ENCODE measurements at regions not wholly inside any gene's neighbourhood (a gene's known extent, or its start where the extent isn't known, plus 50 kb on each side); places are given as distances from the start of the nearest gene placed in this dataset.

DNA sequence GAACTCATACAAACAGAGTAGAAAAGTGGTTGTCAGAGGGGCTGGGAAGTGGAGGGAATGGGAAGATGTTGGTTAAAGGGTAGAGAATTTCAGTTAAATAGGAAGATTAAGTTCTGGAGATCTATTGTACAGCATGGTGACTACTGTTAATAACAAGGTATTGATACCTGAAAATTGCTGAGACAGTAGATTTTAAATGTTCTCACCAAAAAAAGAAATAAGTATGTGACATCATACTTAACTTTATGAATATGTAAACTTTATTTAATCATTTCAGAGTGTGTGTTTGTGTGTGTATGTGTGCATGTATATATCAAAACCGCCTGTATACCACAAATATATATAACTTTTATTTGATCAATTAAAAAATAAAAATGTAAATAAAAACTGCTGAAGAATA is 896.4 kb downstream of the TFAP2A start:
- DNase-seq = no peak

DNA sequence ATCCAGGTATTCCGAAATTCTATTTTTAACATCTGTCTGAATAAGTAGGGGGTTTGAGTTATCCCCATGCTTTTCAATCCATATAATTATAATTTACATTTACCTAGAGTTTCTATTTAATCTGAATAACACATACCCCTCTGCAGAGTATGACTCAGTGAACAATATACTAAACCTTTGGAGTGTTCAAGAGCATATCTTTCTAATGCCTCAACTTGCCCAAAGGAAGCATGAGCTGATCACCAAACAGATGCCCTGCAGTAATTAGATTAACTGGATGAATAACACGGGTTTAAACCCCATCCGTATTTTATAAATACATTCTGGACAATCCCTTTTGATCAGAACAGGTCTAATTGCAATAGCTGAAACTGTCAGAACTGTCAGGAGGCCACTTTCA is 897.1 kb downstream of the TFAP2A start:
- DNase-seq = no peak

DNA sequence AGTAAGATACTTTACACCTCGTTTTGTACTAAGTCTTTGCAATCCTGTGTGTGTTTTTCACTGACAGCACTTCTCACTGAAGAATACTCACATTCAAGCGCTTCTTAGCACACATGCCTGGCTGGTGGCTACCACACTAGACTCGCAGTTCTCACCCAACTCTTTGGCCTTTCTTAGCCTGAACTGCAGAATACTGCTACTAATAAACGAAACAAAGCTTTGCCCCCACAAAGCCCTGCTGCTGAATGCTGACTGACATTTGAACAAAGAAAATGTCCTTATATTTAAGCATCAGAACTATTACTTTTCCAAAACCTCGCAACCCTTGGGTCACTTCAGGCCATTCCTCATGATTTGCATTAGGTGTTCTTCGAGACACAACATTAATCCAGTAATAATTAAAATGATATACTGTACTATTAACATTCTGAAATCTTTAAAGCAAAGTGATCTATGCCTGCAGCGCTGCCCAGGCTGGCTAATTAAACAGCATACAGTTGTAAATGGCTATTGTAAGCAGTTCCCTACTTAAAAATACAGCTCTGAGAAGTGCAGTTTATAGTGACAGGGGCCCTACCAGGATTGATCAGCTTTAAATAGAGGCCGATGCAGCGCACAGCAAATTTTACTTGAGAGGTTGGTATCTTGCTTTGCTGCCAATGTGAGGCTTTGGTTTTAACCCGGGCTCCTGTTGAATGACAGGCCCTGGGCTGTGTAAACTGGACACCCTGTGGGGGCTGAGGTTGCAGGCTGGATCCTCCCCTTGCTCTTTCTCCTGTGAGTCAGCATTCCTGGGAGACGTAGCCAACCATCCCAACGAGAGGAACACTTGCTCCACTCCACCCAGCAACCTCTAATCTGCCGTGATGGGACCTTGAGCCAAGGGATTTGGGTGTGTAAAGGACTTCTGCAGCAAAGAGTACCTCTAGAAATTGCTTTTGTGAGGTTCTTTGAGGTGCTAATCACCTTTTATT is 899.0 kb downstream of the TFAP2A start:
- DNase-seq = no peak

DNA sequence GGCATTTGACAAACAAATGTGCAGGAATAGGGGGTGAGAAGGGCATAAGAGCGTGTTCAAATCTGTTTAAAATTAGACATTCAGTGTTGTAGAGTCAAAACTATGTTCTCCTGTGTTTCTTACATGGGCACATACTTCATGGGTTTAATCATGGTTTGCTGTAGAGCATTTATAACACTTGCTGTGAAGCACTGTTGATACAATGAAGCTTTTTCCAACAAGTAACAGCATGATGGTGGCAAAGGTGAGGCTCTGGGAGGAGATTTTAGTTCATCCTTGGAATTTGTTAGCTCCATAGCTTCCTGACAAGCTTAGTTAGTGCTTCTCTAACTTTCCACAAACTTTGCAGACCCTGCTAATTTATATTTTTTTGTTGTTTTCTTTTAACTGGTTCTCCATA is 900.7 kb downstream of the TFAP2A start:
- no peak for DNase-seq

DNA sequence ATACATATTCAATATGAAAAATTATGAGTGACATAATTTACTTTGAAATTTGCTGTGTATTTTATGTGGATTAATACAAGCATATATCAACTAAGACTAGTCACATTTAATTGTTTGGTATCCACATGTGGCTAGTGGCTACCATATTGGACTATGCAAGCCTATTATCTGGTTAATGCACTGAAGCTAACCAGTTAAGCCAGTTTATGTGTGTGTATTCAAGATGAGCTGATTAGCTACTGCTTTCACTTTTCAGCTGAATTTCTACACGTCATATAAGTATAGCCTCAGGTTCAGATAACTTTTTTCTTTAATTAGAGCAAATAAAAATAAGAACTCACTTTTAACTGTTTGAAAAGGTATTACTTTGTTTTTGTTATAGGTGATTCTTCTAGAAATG is 903.7 kb downstream of the TFAP2A start:
- DNase-seq = no peak

DNA sequence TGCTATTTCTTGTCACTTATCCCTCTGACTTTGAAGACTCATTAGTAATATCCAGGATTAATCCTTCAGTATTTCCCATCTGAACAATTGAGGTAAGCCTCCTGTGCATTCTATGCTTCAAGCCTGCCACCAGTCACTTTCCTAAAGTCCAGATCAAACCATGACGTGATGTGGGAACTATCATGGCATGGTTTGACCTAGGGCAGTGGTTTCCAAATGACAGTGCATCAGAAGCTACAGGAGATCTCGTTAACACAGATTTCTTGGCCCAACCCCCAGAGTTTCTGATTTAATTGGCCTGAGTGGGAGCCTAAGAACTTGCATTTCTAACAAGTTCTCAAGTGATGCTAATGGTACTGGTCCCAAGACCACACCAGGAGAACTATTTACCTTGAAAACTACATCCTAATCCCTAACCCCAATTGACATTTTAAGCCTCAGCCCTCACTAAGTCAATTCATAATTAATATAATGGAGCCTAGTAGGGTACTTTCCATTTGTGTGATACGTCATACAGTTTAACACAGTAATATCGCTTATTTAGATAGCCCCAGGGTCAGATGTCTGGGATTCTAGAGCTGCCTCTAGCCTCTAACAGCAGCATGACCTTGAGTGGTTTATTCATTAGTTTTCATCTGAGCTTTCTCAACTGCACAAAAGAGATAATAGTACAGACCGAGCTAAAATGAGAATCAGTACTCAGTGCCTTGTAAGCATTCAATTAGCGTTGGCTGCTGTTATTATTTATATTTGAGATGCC is 907.6 kb downstream of the TFAP2A start:
- no peak for DNase-seq

DNA sequence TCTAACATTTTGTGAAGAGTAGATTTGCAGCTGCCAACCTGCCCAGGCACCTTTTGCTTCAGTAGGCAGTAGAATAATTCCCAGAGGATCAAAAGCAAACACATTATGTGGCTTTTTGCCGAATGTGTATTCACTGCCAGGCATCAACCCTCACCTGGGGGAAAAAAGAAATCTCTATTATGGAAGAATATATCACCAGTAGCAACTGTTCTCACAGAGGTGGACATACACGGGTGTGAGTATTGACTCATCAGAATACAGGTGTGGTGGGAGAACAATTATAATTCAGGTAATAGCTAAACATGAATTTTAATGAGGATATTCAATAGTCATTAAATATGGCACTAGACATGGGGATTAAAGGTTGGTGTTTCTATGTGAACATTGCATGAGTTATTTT is 910.7 kb downstream of the TFAP2A start:
- no peak for DNase-seq

DNA sequence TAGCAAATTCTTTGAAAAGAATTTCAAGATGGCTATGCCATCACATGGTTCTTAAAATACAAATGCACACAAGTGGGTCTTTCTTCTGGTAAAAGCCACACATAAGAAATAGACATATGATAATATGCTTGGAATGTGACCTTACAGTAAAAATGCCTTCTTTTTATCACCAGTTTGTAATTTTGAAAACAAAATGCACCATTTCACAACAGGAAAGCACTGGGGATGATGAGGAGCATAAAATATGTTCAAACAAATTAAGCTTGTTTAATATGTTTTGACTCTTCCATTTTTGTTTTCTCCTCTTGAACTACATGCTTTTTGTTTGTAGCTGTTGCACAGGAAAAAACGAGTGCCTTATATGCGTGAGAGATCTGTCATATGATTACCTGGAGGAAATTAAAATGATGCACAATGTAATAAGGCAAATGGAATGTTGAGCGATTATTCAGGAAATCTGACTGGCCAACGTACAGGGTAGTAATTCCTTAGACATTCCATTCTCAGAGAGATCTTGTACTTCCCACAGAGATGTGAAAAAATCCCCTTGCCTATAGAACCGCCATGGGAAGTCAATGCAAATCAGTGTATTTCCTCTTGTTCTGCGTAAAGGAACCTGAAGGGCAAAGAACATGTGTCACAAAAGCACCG is 911.6 kb downstream of the TFAP2A start:
- no peak for DNase-seq

DNA sequence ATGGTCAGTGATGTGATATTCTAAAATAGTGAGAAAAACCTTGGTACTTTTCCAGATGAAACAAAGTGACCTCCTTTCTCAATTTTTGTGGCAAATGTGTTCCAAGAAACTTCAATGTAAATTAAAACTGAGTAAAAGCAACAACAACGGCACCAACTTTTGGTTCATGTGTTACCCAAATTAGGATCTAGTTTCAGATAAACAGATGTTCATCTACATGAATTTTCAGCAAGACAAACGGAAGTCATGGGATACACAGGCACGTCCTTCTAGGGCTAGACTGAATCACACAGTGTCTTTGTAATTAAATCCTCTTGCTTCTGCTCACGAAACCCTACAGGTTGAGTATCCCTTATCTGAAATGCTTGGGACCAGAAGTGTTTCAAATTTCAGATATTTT is 915.2 kb downstream of the TFAP2A start:
- DNase-seq = no peak

DNA sequence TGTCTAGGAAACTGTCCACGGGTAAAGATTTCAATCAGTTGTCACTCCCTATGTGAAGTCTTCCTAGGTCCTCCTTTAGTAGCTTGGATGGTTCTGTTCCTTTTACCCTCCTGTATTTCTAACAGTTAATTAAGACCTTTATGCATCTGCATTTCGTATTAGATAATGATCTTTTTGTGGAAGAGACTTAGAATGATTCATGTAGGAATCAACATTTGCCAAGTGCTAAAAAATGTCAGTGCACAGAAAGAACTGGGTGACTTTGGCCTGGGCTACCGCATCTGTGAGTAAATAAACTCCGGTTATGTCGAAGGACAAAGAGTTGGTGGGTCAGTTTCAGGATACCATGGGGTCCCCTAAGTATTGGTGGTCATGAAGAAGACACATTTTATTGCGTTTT is 918.0 kb downstream of the TFAP2A start:
- DNase-seq = no peak

DNA sequence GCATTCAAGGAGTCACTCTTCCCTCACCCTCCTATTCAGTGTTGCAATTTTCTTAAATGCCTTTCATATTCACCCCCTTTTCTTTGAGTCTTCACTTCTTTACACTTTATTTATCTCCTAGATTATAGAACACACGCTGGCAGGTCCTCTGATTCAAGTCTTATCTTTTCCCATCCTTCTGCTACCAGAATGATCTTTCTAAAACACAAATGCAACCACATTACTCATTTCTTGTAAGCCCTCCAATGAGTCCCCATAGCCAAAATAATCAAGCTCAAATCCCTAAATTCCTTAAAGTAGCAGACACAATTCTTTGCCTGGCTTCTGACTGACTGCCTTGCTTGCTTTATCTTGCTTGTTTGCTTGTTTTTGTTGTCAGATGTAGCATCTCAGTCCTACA is 920.0 kb downstream of the TFAP2A start:
- no peak for DNase-seq

DNA sequence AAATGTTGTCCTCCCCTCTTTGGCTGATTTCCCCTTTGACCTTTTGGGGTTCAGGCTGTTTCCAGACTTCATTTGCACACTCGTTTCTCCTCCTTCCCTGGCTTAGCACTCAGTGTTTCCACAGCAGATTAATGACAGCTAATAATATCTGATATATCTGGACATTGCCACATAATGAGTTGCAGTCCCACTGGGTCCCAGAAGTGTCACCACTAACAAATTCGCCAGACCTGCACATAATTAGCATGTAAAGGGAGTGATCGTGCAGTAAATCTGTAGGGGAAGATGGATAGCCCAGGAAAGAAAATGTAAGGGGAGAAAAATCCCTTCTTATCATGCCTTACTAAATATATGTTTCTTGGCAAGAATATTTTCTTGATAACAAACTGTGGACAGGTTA is 922.1 kb downstream of the TFAP2A start:
- no peak for DNase-seq

DNA sequence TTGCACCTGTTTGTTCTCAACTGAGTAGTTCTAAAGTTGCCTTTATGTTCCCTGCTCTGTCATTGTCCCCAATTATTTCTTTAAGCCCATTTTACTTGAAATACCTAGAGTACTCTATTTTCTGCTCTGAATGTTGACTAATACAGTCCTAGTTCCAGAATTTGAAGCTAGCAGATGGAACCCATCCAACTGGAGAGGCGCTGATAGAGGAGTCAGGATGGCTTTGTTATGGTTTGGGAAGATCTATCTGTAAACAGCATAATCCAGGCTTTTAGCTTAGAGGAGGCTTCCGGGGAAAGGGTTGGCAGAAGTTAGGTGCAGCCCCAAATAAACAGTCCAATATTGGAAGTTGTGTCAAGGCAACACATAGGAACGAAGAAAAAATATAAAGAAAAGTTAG is 927.7 kb downstream of the TFAP2A start:
- DNase-seq = no peak

DNA sequence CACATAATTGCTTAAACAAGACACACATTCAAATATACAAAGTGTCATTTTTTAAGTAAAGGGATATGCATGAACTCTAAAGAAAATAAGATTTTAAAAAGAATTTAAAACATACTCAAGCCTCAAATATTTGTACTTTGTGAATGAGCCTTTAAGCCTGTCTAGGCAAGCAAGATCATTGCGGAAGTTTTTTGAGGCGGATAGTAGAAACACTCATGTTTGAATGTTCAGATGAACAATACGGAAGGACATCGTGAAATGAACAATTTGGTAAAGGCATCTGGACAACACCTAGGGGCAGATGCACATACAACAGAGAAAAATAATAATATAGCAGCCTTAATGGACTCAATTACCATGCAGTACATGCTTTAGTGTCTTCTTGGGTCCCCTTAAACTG is 928.9 kb downstream of the TFAP2A start:
- DNase-seq = no peak

DNA sequence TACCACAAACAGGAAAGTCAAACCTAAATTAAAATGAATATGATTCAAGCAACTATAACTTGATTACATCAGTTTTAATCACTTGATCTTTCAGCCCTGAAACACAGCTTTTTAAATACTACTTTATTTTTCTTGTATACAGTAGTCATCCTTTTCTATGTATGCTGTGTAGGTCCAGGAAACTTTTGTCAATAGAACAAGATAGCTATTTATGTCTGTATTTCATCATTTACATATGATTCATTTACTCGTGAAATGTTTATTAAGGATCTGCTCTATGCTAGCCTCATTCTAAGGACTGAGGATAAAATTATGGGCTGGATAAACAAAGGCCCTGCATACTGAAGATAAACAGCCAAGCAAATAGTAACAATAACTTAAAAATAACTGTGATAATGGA is 930.2 kb downstream of the TFAP2A start:
- DNase-seq = no peak

DNA sequence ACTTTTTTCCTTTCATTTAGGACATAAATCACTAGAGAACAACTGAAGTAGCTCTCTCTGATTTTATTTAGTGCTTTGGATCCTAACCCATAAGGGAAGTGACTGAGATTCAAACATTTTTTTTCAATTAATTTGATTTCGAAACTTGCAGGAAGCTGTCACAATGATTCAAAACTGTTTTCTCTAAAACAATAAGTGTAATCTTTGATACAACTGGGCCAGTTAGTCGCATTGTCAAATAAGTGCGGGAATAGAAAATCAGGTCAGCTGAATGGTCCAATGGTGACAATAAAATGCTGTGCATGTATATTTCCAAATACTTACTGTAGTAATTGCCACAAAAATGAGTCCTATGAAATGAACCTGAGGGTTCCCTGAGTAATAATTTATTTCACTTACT is 930.8 kb downstream of the TFAP2A start:
- no peak for DNase-seq

DNA sequence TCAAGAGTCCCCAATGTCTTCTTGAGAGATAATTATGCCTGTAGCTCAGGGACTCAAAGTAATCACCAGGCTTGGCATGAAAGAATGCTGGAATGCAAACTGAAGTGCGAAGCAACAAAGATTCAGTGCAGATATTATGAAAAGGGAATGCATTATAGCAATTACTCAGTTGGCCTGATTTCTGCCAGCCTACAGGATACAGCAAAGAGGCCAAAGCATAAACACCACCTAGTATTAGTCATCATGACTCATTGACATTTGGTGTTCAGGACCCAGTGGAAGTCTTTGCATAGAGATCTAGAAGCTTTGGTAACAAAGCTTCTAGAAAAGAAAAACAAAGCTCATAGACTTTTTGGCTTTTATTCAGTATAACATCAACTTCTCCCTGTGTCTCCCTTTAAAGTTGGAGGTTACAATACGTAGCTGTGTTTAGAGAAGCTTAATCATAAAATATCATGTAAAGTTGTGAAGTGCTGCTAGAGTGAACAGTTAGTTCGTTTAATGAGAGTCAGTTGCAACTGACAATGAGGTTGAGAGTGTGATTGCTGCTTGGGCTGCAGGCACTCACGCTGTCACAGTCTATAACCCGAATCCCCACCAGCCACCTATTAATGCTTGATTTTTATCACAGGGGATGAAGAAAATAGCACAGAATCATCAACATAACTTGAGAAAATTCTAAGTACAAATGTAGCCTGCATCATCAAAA is 932.7 kb downstream of the TFAP2A start:
- DNase-seq = no peak

DNA sequence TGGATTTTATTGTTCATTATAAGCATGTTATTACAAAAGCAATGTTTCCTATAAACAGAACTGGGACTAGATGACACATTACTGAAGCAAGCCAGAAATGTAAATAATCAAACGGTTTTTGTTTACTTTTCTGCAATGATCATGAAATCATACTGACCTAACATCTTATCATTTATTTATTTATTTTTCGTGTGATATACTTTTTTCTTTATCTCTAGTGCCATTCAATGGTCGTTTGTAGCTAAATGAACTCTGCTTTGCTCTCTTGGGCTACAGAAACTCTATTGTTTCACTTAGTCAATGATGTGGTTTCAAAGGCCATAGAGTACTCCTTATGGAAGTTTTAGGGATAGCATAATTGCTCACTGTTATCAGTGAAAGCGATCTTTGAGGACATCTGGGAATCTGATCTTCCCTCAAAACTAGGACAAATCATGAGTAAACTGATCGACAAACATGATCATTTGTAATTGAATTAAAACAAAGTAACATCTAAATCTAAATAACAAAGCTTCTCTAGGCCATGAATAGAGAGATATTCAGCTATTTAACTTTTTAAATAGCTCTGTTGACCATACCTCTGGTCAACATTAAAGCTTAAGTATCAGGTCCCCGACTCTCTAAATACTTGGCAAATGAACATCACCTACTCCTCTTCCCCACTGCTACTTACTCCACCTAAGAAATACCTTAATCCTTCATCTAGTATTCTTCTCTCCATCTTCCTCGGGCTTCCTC is 933.4 kb downstream of the TFAP2A start:
- no peak for DNase-seq

DNA sequence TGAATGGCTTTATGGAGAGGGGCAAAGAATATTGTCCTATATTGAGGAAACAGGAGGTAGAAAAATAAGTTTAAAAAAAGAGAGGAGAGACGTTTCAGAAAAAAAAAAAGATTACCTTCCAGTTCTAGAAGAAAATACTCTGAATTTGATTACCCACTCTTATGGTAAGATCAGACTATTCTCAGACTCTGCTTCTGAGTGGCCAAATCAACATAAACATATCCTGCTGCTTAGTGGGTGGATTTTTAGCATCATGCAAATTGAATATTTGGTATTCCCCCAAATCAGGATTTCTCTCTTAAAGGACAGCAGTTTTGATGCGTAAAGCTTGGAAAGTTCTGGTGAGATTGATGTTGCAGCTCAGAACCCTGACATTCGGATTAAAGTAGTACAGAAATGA is 946.6 kb downstream of the TFAP2A start:
- DNase-seq = no peak

DNA sequence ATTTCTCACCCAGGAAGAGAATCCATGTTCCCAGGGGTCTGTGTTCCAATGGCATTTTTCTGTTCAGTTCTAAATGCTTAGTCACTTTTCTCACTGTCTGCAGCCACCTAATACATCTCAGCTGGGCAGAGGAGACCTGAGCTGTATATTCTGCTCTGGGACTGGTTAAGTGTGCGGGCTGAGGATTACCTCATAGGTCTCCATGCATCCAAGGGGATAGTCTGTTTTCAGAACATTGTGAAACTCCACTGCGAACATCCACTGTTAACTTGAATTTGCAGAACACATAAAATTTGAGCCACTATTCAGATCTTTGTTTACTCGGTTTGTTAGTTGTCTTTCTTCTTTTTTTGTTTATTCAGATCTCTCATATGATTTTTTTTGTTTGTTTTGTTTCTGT is 947.1 kb downstream of the TFAP2A start:
- DNase-seq = no peak

DNA sequence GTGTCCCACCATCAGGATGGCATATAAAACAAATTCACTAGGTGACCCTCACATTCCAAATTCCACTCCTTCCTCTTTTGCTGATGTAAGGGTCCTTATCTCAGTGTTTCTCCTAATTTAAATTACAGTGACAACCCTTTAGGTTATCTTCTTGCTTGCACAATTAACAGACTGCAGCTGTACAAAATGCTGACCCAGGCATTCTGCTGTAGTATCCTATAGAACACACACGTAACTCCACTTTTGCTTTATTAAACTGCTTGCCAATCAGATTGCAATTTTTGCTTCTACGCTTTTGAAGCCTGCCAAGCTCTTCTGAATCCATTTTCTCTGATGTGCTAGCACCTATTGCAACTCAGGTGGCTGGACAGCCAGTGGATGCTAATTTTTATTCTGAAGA is 950.3 kb downstream of the TFAP2A start:
- no peak for DNase-seq

DNA sequence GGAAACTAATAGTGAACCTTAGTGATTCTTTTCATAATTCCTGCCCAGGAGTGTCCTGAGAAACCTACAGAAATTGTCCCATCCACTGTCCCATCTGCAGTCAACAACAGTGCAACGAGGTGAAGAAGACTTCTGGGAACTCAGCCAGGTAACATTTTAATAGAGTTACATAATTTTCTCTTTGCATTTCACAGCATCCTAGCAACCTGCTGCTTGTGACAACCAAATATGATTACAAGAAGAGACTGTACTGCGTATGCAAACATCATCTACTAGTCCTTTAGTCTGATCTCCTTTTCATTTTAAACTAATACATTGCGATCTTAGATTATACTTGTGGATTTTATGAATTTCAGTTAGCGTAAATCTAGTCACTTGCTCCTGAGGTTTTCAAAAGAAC is 951.6 kb downstream of the TFAP2A start:
- no peak for DNase-seq

Data from skin of body (tissue), 1 donor.